Retina (tissue), 1 donor: ENCODE measurements at regions not wholly inside any gene's neighbourhood (a gene's known extent, or its start where the extent isn't known, plus 50 kb on each side); places are given as distances from the start of the nearest gene placed in this dataset.

Experiments used
- DNase-seq: peaks from one replicate; pipeline ENCODE4 v3.0.0-alpha.2; 2016

- DNase-seq = no peak
These were observed 59.9 kb upstream of the SETBP1 start for GRCh38 chr18:44620812-44621211.

GRCh38 chr18:44624052-44624451 is 56.6 kb upstream of the SETBP1 start:
- no peak for DNase-seq

DNA sequence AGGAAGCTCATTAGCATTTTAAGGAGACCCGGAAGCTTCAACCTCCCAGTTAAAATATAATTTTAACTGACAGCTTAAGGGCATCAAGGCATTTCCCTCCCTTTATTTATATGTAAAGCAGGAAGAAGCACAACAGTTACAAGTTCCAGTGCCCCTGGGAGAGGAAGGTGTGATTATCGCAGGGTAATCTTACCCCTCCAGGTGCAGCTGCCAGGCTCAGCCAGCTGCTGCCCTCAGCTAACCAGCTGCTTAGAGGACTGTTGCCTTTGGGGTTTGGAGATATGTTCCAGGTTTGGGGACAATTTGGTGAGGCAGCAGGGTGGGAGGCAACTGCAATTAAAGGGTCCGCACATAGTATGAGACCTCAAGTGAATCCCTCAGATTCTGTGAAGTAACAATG is 55.3 kb upstream of the SETBP1 start:
- no peak for DNase-seq

GRCh38 chr18:44626236-44626635 is 54.5 kb upstream of the SETBP1 start:
- no peak for DNase-seq

- DNase-seq = no peak
These were observed 53.9 kb upstream of the SETBP1 start for GRCh38 chr18:44626807-44627206.

DNA sequence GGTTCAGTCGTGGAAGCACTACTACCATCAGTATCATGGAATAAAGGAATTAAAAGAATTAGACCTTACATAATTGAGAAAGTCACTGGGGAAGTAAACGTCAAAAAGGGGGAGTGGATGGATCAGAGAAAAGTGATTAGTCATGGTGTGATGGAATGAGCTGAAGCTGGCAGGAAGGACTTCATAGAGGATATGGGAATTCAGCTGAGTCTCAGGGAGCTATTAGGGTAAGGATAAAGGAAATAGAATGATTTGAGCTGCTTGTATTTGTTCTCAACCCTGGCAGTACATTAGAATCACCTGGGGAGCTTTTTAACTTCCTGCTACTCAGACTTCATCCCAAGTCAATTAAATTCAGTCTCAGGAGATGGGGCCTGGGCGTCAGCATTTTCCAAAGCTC is 53.4 kb upstream of the SETBP1 start:
- DNase-seq = no peak

GRCh38 chr18:44629406-44629805 is 51.3 kb upstream of the SETBP1 start:
- no peak for DNase-seq

DNA sequence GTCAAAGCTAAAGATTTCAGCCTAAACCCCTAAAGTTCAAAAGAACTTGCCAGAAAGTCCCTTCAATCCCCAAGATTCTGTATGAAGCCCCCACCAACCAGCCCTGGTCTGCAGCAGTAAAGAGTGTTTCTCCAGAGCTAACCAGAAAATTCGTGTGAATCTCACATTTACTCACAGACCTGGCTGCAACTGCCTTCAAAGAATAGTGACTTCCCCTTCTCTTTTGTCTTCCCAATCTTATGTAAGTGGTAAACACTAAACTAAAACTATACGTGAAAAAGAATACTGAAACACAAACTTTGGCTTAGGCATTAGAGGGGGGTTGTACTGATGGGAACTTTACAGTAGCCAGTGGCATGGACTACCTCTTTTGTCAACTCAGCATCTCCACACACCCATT is 50.6 kb upstream of the SETBP1 start:
- DNase-seq = no peak
